ENCODE measurements at regions not wholly inside any gene's neighbourhood (a gene's known extent, or its start where the extent isn't known, plus 50 kb on each side); places are given as distances from the start of the nearest gene placed in this dataset.

- no peak for TF ChIP-seq CTCF (IDR thresholded peaks at IDR 0.05)
- no peak overlapping the region for H3K4me3 ChIP-seq (ENCODE audit: low read depth in 1 of 2, low read length in 1 of 2)
- no peaks in the 10 kb centered on the region for H3K4me1 ChIP-seq (ENCODE audit: control insufficient read depth in 1 of 2, insufficient read depth in 1 of 2, low read depth in 1 of 2, low read length in 1 of 2)
- H3K9me3 ChIP-seq, result no peaks in the 10 kb centered on the region
- H3K36me3 ChIP-seq, result no peaks in the 10 kb centered on the region
- peaks cover 3% of the 10 kb centered on the region for H3K27me3 ChIP-seq
- no peak overlapping the region for H3K27ac ChIP-seq
Observed at GRCh38 chr19:33954686-33955085, 158.0 kb downstream of the KCTD15 start.

- Histone ChIP-seq H3K9me3 (no peaks in the 10 kb centered on the region), H3K36me3 (no peaks in the 10 kb centered on the region), H3K4me3 (ENCODE audit: low read depth in 1 of 2, low read length in 1 of 2) (no peak overlapping the region), H3K4me1 (ENCODE audit: control insufficient read depth in 1 of 2, insufficient read depth in 1 of 2, low read depth in 1 of 2, low read length in 1 of 2) (no peaks in the 10 kb centered on the region), H3K27ac (no peak overlapping the region), H3K27me3 (peaks cover 8% of the 10 kb centered on the region)
- no peak for TF ChIP-seq CTCF (IDR thresholded peaks at IDR 0.05)
Observed at GRCh38 chr19:33956941-33957340, 160.3 kb downstream of the KCTD15 start.

- H3K9me3 ChIP-seq, result no peaks in the 10 kb centered on the region
- H3K4me1 ChIP-seq (ENCODE audit: control insufficient read depth in 1 of 2, insufficient read depth in 1 of 2, low read depth in 1 of 2, low read length in 1 of 2), result no peaks in the 10 kb centered on the region
- H3K27ac ChIP-seq, result no peak overlapping the region
- no peak for TF ChIP-seq CTCF (IDR thresholded peaks at IDR 0.05)
- no peak overlapping the region for H3K4me3 ChIP-seq (ENCODE audit: low read depth in 1 of 2, low read length in 1 of 2)
- peaks cover 8% of the 10 kb centered on the region for H3K27me3 ChIP-seq
- H3K36me3 ChIP-seq, result no peaks in the 10 kb centered on the region
Observed at GRCh38 chr19:33957804-33958203, 161.1 kb downstream of the KCTD15 start.

- no peak overlapping the region for H3K4me3 ChIP-seq (ENCODE audit: low read depth in 1 of 2, low read length in 1 of 2)
- peaks cover 4% of the 10 kb centered on the region for H3K27me3 ChIP-seq
- H3K4me1 ChIP-seq (ENCODE audit: control insufficient read depth in 1 of 2, insufficient read depth in 1 of 2, low read depth in 1 of 2, low read length in 1 of 2), result no peaks in the 10 kb centered on the region
- H3K27ac ChIP-seq, result no peak overlapping the region
- no peaks in the 10 kb centered on the region for H3K9me3 ChIP-seq
- no peak for TF ChIP-seq CTCF (IDR thresholded peaks at IDR 0.05)
- no peaks in the 10 kb centered on the region for H3K36me3 ChIP-seq
Observed at GRCh38 chr19:33960566-33960965, 163.9 kb downstream of the KCTD15 start.

GRCh38 chr19:33962161-33962560, 165.5 kb downstream of the KCTD15 start:
- no peak for TF ChIP-seq CTCF (IDR thresholded peaks at IDR 0.05)
- H3K27ac ChIP-seq, result no peak overlapping the region
- H3K4me3 ChIP-seq (ENCODE audit: low read depth in 1 of 2, low read length in 1 of 2), result no peak overlapping the region
- H3K4me1 ChIP-seq (ENCODE audit: control insufficient read depth in 1 of 2, insufficient read depth in 1 of 2, low read depth in 1 of 2, low read length in 1 of 2), result no peaks in the 10 kb centered on the region
- H3K9me3 ChIP-seq, result no peaks in the 10 kb centered on the region
- no peaks in the 10 kb centered on the region for H3K36me3 ChIP-seq
- H3K27me3 ChIP-seq, result peaks cover 4% of the 10 kb centered on the region

- H3K27ac ChIP-seq, result no peak overlapping the region
- TF ChIP-seq CTCF (IDR thresholded peaks at IDR 0.05), result no peak
- H3K4me1 ChIP-seq (ENCODE audit: control insufficient read depth in 1 of 2, insufficient read depth in 1 of 2, low read depth in 1 of 2, low read length in 1 of 2), result no peaks in the 10 kb centered on the region
- H3K4me3 ChIP-seq (ENCODE audit: low read depth in 1 of 2, low read length in 1 of 2), result no peak overlapping the region
- H3K36me3 ChIP-seq, result no peaks in the 10 kb centered on the region
- peaks cover 4% of the 10 kb centered on the region for H3K27me3 ChIP-seq
- no peaks in the 10 kb centered on the region for H3K9me3 ChIP-seq
Observed at GRCh38 chr19:33963514-33963913, 166.8 kb downstream of the KCTD15 start.

All from neutrophil (primary cell).